GM19351 (cell line): ENCODE measurements at regions not wholly inside any gene's neighbourhood (a gene's known extent, or its start where the extent isn't known, plus 50 kb on each side); places are given as distances from the start of the nearest gene placed in this dataset.

Experiments
- ATAC-seq: cut with Tn5 transposase; IDR thresholded peaks from one replicate; pipeline ENCODE4 v1.9.1; 2021; ENCODE audit warnings: mild to moderate bottlenecking, moderate library complexity; ENCODE audit not compliant: unreplicated experiment

GRCh38 chrX:150291014-150291413 lies 72.1 kb upstream of the MAMLD1 start:
- ATAC-seq: no peak

- ATAC-seq: no peak
Observed at GRCh38 chrX:150293311-150294013, 69.7 kb upstream of the MAMLD1 start.

DNA sequence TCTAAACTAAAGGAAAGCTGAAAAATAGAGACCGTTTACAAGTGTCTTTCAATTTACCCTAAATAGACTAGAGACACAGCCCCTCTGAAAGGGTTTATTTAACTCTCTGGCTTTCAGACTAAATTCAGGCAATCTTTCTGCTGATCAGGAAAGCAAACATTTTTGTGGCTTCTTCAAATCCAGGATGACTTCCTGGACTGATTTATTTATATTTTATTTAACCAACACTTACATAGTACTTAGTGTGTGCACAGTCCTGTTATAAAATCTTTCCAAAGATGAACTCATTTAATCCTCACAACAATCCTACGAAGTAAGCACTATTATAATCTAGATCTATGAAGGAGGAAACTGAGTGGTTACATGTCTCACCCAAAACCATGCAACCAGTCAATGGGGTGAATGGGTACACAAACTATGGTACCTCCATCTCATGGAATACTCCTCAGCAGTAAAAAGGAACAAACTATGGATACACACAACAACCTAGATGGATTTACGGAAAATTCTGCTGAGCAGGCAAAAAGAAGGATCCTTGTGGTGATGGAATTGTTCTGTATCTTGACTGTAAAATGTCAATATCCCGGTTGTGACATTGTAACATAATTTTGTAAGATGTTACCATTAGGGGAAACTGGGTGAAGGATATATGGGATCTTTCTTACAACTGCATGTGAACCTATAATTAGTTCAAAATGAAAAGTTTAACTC lies 64.1 kb upstream of the MAMLD1 start:
- no peak for ATAC-seq

GRCh38 chrX:150299579-150299978 lies 63.5 kb upstream of the MAMLD1 start:
- no peak for ATAC-seq

- ATAC-seq: no peak
Observed at GRCh38 chrX:150303386-150304097, 59.6 kb upstream of the MAMLD1 start.

DNA sequence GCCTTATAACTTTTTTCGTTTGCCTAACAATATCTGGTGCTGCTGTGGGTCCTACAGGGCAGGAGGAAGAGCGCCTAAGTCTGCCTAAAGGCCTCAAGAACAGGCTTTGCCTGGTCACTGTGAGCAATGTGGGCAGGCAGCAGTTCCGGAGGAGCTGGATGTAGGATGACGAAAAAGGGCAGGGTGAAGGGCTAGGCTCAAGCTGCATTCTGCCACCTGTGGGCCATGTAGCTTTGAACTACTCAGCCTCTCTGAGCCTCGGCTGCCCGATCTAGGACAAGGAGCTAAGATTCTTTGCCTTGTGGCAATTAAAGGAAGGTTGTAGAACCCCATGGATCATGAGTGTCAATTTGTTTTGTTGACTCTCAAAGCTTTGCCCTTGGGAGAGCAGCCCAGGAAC lies 57.1 kb upstream of the MAMLD1 start:
- no peak for ATAC-seq

DNA sequence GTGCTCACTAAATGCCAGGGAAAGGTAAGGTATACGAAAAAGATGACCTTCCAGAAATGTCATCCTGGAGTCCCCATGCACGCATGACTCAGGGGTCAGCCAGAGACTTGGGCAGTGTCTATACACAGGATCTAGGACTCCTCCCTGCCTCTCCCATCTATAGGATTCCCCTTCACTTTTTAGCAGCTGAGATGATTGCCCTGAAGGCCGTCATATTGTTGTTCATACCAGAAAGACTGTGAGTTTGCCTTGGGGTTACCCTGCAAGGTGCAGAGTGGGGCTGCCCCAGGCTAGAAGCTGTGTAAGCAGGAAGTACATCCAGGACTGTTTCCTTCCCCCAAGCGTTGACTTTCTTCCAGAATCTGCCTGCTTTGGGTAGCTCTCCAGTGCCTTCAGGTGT lies 55.1 kb upstream of the MAMLD1 start:
- ATAC-seq: no peak

GRCh38 chrX:150308532-150309157 lies 54.5 kb upstream of the MAMLD1 start:
- ATAC-seq: no peak

DNA sequence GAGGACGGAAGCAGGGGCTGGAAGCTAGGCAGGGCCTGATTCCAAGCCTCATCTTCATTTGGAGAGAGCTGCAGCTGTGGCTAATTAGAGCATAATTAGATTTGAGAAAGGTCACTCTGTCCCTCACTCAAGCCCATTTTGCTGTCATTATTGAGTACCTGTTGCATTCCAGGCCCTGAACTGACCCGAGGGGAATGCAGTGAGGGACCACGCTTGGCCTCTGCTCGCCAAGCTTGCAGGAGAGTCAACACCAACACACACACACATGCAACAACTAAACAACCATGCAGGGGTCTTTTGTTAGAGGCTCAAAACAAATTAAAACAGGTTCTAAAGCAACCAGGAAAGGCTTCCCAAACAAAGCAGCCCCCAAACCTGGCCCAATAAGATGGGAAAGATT lies 52.7 kb upstream of the MAMLD1 start:
- no peak for ATAC-seq

- no peak for ATAC-seq
Observed at GRCh38 chrX:150310881-150311280, 52.2 kb upstream of the MAMLD1 start.

GRCh38 chrX:150312931-150313330 lies 50.2 kb upstream of the MAMLD1 start:
- ATAC-seq: no peak
